ENCODE measurements at regions not wholly inside any gene's neighbourhood (a gene's known extent, or its start where the extent isn't known, plus 50 kb on each side); places are given as distances from the start of the nearest gene placed in this dataset.

DNA sequence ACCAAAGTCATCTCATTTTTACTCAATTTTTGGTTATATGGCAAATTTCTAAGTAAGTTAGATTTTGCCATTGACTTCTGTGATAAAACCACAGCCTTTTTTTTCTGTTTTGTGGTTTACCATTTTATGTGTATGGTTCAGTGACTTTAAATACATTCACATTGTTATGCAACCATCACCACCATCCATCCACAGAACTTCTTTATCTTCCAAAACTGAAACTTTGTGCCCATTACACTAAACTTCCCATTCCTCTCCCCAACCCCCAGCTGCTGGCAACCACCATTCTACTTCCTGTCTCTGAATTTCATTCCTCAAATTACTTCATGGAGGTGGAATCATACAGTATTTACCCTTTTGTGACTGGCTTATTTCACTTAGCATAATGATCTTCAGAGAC lies 280.4 kb upstream of the TCERG1L start:
- no peak for TF ChIP-seq KDM5A (IDR thresholded peaks at IDR 0.05)
- TF ChIP-seq, protein P1, sequence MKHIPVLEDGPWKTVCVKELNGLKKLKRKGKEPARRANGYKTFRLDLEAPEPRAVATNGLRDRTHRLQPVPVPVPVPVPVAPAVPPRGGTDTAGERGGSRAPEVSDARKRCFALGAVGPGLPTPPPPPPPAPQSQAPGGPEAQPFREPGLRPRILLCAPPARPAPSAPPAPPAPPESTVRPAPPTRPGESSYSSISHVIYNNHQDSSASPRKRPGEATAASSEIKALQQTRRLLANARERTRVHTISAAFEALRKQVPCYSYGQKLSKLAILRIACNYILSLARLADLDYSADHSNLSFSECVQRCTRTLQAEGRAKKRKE (CRISPR knock-in tag; IDR thresholded peaks at IDR 0.05; ENCODE audit: low read depth) = no peak
- TF ChIP-seq, protein P2, sequence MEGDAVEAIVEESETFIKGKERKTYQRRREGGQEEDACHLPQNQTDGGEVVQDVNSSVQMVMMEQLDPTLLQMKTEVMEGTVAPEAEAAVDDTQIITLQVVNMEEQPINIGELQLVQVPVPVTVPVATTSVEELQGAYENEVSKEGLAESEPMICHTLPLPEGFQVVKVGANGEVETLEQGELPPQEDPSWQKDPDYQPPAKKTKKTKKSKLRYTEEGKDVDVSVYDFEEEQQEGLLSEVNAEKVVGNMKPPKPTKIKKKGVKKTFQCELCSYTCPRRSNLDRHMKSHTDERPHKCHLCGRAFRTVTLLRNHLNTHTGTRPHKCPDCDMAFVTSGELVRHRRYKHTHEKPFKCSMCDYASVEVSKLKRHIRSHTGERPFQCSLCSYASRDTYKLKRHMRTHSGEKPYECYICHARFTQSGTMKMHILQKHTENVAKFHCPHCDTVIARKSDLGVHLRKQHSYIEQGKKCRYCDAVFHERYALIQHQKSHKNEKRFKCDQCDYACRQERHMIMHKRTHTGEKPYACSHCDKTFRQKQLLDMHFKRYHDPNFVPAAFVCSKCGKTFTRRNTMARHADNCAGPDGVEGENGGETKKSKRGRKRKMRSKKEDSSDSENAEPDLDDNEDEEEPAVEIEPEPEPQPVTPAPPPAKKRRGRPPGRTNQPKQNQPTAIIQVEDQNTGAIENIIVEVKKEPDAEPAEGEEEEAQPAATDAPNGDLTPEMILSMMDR (IDR thresholded peaks at IDR 0.05) = no peak
- TF ChIP-seq, protein P3, sequence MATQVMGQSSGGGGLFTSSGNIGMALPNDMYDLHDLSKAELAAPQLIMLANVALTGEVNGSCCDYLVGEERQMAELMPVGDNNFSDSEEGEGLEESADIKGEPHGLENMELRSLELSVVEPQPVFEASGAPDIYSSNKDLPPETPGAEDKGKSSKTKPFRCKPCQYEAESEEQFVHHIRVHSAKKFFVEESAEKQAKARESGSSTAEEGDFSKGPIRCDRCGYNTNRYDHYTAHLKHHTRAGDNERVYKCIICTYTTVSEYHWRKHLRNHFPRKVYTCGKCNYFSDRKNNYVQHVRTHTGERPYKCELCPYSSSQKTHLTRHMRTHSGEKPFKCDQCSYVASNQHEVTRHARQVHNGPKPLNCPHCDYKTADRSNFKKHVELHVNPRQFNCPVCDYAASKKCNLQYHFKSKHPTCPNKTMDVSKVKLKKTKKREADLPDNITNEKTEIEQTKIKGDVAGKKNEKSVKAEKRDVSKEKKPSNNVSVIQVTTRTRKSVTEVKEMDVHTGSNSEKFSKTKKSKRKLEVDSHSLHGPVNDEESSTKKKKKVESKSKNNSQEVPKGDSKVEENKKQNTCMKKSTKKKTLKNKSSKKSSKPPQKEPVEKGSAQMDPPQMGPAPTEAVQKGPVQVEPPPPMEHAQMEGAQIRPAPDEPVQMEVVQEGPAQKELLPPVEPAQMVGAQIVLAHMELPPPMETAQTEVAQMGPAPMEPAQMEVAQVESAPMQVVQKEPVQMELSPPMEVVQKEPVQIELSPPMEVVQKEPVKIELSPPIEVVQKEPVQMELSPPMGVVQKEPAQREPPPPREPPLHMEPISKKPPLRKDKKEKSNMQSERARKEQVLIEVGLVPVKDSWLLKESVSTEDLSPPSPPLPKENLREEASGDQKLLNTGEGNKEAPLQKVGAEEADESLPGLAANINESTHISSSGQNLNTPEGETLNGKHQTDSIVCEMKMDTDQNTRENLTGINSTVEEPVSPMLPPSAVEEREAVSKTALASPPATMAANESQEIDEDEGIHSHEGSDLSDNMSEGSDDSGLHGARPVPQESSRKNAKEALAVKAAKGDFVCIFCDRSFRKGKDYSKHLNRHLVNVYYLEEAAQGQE (IDR thresholded peaks at IDR 0.05) = no peak
- no peak for TF ChIP-seq HDAC2 (IDR thresholded peaks at IDR 0.05)
- no peak for TF ChIP-seq POLR2A (IDR thresholded peaks at IDR 0.05; ENCODE audit: low read length)
